ENCODE measurements at regions not wholly inside any gene's neighbourhood (a gene's known extent, or its start where the extent isn't known, plus 50 kb on each side); places are given as distances from the start of the nearest gene placed in this dataset.

GRCh38 chr2:13014783-13015182, 298.0 kb downstream of the TRIB2 start:
- no peak for TF ChIP-seq ZBTB33 (CRISPR knock-in tag; IDR thresholded peaks at IDR 0.05)
- TF ChIP-seq CTCF (IDR thresholded peaks at IDR 0.05 in 2 of 3, conservative IDR thresholded peaks at IDR 0.05 in 1 of 3; ENCODE audit: insufficient read depth in 2 of 3, low read depth in 1 of 3, low read length in 3 of 3), result no peak
- no peak for TF ChIP-seq SMARCA4 (IDR thresholded peaks at IDR 0.05)
- no peak for TF ChIP-seq ATF3 (IDR thresholded peaks at IDR 0.05)
- TF ChIP-seq ATF3 (CRISPR knock-in tag; conservative IDR thresholded peaks at IDR 0.05), result no peak
- no peak for TF ChIP-seq CTCFL (IDR thresholded peaks at IDR 0.05; ENCODE audit: borderline replicate concordance, insufficient read depth, low read depth, low read length, poor library complexity, severe bottlenecking)
- TF ChIP-seq POLR2A (conservative IDR thresholded peaks at IDR 0.05), result no peak
